Hematopoietic multipotent progenitor cell treated with erythropoietin and hydrocortisone succinate and interleukin-3 and kit ligand, for 8 days (in vitro differentiated cells): ENCODE measurements at regions not wholly inside any gene's neighbourhood (a gene's known extent, or its start where the extent isn't known, plus 50 kb on each side); places are given as distances from the start of the nearest gene placed in this dataset.

Source experiments
- DNase-seq: peaks from one replicate; pipeline ENCODE4 v3.0.0-alpha.2; 2015

- no peak for DNase-seq
Measured at GRCh38 chr15:70149667-70150404, 52.1 kb upstream of the TLE3 start.

- DNase-seq, result no peak
Measured at GRCh38 chr15:70147778-70148177, 50.1 kb upstream of the TLE3 start.
